Stimulated activated naive CD8-positive, alpha-beta T cell treated with anti-CD3 and anti-CD28 coated beads, Interleukin-15, amount 100 ng/mL, for 72 hours (primary cell): ENCODE measurements at regions not wholly inside any gene's neighbourhood (a gene's known extent, or its start where the extent isn't known, plus 50 kb on each side); places are given as distances from the start of the nearest gene placed in this dataset.

Source experiments
- ATAC-seq: fragments of 150-1000 bp; cut with Tn5 transposase; 2 replicates; pipeline ENCODE4 v1.10.0; 2021; ENCODE audit warnings: mild to moderate bottlenecking, moderate library complexity
- DNase-seq, 2 donors: peaks; one replicate each; pipeline ENCODE4 v3.0.0; 2021 to 2022
- H3K27ac Mint-ChIP-seq, 2 donors: one replicate each; pipeline ENCODE4 v1.8.0; 2022; ENCODE audit warnings: mild to moderate bottlenecking in 2 of 2, mixed read lengths in 2 of 2, moderate library complexity in 2 of 2
- H3K27me3 Mint-ChIP-seq: one replicate; pipeline ENCODE4 v1.8.0; 2022; ENCODE audit warnings: mixed read lengths
- H3K4me1 Mint-ChIP-seq: one replicate; pipeline ENCODE4 v1.8.0; 2022; ENCODE audit warnings: mild to moderate bottlenecking, mixed read lengths
- H3K4me3 Mint-ChIP-seq, 2 donors: one replicate each; pipeline ENCODE4 v1.8.0; 2022; ENCODE audit warnings: mild to moderate bottlenecking in 2 of 2, mixed read lengths in 2 of 2, moderate library complexity in 1 of 2
- H3K9me3 Mint-ChIP-seq, 2 donors: one replicate each; pipeline ENCODE4 v1.8.0; 2022; ENCODE audit warnings: mixed read lengths in 2 of 2

GRCh38 chr12:91396293-91396692 is 213.7 kb upstream of the DCN start:
- H3K4me3 Mint-ChIP-seq: no peak overlapping the region
- peaks cover 4 to 9% of the 10 kb centered on the region in 2 donors for H3K9me3 Mint-ChIP-seq

DNA sequence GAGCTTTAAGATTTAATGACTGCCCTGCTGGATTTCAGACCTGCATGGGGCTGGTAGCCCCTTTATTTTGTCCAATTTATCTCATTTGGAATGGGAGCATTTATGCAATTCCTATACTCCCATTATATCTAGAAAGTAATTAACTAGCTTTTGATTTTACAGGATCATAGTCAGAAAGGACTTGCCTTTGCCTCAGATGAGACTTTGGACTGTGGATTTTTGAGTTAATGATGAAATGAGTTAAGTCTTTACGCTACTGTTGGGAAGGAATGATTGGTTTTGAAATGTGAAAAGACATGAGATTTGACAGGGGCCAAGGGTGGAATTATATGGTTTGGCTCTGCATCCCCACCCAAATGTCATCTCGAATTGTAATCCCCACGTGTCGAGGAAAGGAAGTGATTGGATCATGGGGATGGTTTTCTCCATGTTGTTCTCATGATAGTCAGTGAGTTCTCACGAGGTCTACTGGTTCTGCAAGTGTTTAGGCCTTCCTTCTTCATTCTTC is 213.1 kb upstream of the DCN start:
- Mint-ChIP-seq H3K9me3 (peaks cover 6 to 12% of the 10 kb centered on the region in 2 donors), H3K4me1 (peaks cover 13% of the 10 kb centered on the region), H3K27me3 (no peaks in the 10 kb centered on the region), H3K4me3 (no peak overlapping the region), H3K27ac (no peak overlapping the region)
- no peak for DNase-seq
- no peak for ATAC-seq

More at GRCh38 chr12:91396293-91396692, 213.7 kb upstream of the DCN start:
- Mint-ChIP-seq H3K27ac (no peak overlapping the region), H3K27me3 (no peaks in the 10 kb centered on the region), H3K4me1 (peaks cover 13% of the 10 kb centered on the region)
- no peak for ATAC-seq
- no peak for DNase-seq

GRCh38 chr12:91394903-91395302 is 212.3 kb upstream of the DCN start:
- Mint-ChIP-seq H3K4me3 (no peak overlapping the region), H3K27ac (no peak overlapping the region), H3K4me1 (peaks cover 13% of the 10 kb centered on the region), H3K27me3 (no peaks in the 10 kb centered on the region), H3K9me3 (peaks cover 9 to 17% of the 10 kb centered on the region in 2 donors)
- ATAC-seq (no peak), DNase-seq (no peak)

DNA sequence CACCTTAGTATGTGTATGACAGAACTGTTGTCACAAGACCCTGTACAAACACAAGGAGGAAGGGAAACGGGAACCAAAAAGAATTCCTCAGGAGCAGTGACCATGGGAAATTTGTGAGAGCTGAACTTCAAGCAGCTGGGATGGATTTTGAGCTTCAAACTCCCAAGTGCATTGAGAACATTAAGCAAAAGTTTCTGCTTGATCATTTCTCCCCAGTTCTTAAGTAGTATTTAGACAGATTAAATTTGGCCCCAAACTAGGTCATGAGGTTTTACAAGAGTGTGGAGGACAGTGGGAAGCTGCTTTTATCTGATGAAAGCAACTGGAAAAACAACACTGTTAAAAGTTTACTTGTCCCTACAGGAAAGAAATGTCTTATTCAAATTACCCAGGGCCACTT is 206.0 kb upstream of the DCN start:
- DNase-seq (no peak), ATAC-seq (no peak)
- Mint-ChIP-seq H3K4me1 (no peaks in the 10 kb centered on the region), H3K4me3 (no peak overlapping the region), H3K27ac (no peak overlapping the region), H3K27me3 (no peaks in the 10 kb centered on the region), H3K9me3 (peaks cover 8 to 9% of the 10 kb centered on the region in 2 donors)

- no peak overlapping the region for H3K4me3 Mint-ChIP-seq
- no peak for ATAC-seq
Observed at GRCh38 chr12:91387461-91388134, 205.0 kb upstream of the DCN start.

GRCh38 chr12:91384806-91385205 is 202.2 kb upstream of the DCN start:
- Mint-ChIP-seq H3K4me3 (no peak overlapping the region), H3K4me1 (peaks cover 10% of the 10 kb centered on the region), H3K27ac (no peak overlapping the region), H3K9me3 (no peaks in the 10 kb centered on the region), H3K27me3 (no peaks in the 10 kb centered on the region)
- ATAC-seq (no peak), DNase-seq (no peak)

More at GRCh38 chr12:91387461-91388134, 205.0 kb upstream of the DCN start:
- Mint-ChIP-seq H3K9me3 (peaks cover 5 to 8% of the 10 kb centered on the region in 2 donors), H3K4me1 (no peaks in the 10 kb centered on the region), H3K27ac (no peak overlapping the region), H3K27me3 (no peaks in the 10 kb centered on the region)
- DNase-seq: no peak

- Mint-ChIP-seq H3K9me3 (no peaks in the 10 kb centered on the region), H3K4me1 (peaks cover 10% of the 10 kb centered on the region), H3K4me3 (no peak overlapping the region), H3K27me3 (no peaks in the 10 kb centered on the region), H3K27ac (no peak overlapping the region)
- ATAC-seq (no peak), DNase-seq (no peak)
Observed at GRCh38 chr12:91384366-91384765, 201.7 kb upstream of the DCN start.

DNA sequence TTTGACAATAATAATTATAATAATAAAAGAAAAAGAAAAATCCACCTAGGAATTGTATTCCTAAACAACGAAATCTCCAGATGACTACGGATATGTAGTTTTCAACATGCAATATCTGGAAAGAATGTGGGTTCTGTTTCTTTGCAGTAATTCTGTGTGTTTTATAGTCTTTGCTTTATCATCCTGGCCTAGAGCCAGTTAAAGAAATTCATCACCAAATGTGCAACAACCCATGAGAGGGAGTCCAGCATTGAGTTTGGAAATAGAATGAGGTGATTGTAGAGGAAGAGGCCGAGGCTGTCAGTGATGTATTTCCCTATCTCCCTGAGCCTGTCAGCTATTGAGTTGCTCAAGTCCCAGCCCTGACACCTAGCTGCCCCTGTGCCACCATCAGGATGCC is 200.5 kb upstream of the DCN start:
- Mint-ChIP-seq H3K9me3 (no peaks in the 10 kb centered on the region), H3K4me1 (peaks cover 10% of the 10 kb centered on the region), H3K4me3 (no peak overlapping the region), H3K27ac (no peak overlapping the region), H3K27me3 (peaks cover 9% of the 10 kb centered on the region)
- DNase-seq (no peak), ATAC-seq (no peak)

GRCh38 chr12:91382081-91382543 is 199.5 kb upstream of the DCN start:
- H3K4me1 Mint-ChIP-seq: peaks cover 10% of the 10 kb centered on the region
- H3K4me3 Mint-ChIP-seq: peak overlapping the region; percentile 86 to 96
- DNase-seq (peak; percentile 76 to 82), ATAC-seq (peak; percentile 84)
- no peaks in the 10 kb centered on the region for H3K9me3 Mint-ChIP-seq
- peak overlapping the region; percentile 54 to 83 for H3K27ac Mint-ChIP-seq
- H3K27me3 Mint-ChIP-seq: peaks cover 9% of the 10 kb centered on the region

DNA sequence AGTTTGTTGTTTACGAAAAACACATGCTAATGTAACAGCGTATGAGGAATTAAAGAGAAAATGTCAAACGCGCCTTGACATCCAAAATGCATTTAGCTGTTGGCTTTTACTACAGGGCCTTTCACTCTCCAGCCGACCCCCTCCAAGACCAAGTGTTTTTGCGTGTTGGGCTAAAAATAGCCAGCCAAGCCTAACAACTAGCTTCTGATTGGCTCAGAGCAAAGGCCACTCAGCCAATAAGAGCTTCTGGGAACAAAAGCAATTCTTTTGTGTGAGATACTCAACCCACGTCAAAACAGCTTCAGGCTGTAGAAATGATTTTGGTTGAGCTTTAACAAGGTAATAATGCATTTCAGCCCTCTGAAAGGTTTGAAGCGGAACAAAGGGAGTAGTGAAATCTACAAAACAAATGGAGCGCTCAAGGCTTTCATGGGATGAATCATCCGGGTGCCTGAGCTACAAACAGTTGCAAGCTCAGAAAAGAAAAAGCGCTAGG is 198.7 kb upstream of the DCN start:
- ATAC-seq (peak; percentile 54), DNase-seq (peak; percentile 4 to 17)
- H3K27ac Mint-ChIP-seq: peak overlapping the region in 1 of 2 donors; percentile 87

GRCh38 chr12:91380631-91381030 is 198.0 kb upstream of the DCN start:
- H3K9me3 Mint-ChIP-seq: no peaks in the 10 kb centered on the region
- peaks cover 9% of the 10 kb centered on the region for H3K27me3 Mint-ChIP-seq
- ATAC-seq (no peak), DNase-seq (no peak)
- peaks cover 10% of the 10 kb centered on the region for H3K4me1 Mint-ChIP-seq
- no peak overlapping the region for H3K27ac Mint-ChIP-seq
- H3K4me3 Mint-ChIP-seq: no peak overlapping the region

More for the DNA sequence above, 198.7 kb upstream of the DCN start:
- Mint-ChIP-seq H3K9me3 (no peaks in the 10 kb centered on the region), H3K4me1 (peaks cover 10% of the 10 kb centered on the region), H3K27me3 (peaks cover 9% of the 10 kb centered on the region), H3K4me3 (peak overlapping the region; percentile 86 to 96)

GRCh38 chr12:91379051-91379775 is 196.6 kb upstream of the DCN start:
- H3K9me3 Mint-ChIP-seq: no peaks in the 10 kb centered on the region
- H3K27me3 Mint-ChIP-seq: peaks cover 9% of the 10 kb centered on the region
- no peak overlapping the region for H3K27ac Mint-ChIP-seq
- ATAC-seq (no peak), DNase-seq (no peak)
- peaks cover 10% of the 10 kb centered on the region for H3K4me1 Mint-ChIP-seq
- no peak overlapping the region for H3K4me3 Mint-ChIP-seq

DNA sequence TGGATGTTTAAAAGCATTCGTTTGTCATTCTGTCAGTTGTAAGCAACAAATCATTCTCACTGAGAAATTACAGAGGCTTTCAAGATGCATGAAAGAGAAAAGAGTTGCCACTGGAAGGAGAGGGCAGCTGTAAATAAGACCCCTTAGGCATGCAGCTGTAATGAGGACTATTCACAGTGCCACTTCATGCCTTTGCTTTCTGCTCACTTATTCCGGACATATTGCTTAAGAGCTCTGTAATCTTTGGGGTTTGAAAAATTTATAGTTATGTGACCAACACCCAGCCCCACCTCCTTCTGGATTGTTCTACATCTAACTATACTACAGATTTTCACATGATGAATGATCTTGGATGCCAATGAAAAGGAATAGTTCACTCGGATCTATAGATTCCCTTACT is 194.8 kb upstream of the DCN start:
- peaks cover 9% of the 10 kb centered on the region for H3K27me3 Mint-ChIP-seq
- peaks cover 10% of the 10 kb centered on the region for H3K4me1 Mint-ChIP-seq
- H3K4me3 Mint-ChIP-seq: no peak overlapping the region
- no peak overlapping the region for H3K27ac Mint-ChIP-seq
- ATAC-seq (no peak), DNase-seq (no peak)
- no peaks in the 10 kb centered on the region for H3K9me3 Mint-ChIP-seq

GRCh38 chr12:91373086-91373485 is 190.5 kb upstream of the DCN start:
- Mint-ChIP-seq H3K4me3 (no peak overlapping the region), H3K27me3 (no peaks in the 10 kb centered on the region), H3K27ac (no peak overlapping the region), H3K9me3 (no peaks in the 10 kb centered on the region), H3K4me1 (no peaks in the 10 kb centered on the region)
- no peak for ATAC-seq
- DNase-seq: no peak

DNA sequence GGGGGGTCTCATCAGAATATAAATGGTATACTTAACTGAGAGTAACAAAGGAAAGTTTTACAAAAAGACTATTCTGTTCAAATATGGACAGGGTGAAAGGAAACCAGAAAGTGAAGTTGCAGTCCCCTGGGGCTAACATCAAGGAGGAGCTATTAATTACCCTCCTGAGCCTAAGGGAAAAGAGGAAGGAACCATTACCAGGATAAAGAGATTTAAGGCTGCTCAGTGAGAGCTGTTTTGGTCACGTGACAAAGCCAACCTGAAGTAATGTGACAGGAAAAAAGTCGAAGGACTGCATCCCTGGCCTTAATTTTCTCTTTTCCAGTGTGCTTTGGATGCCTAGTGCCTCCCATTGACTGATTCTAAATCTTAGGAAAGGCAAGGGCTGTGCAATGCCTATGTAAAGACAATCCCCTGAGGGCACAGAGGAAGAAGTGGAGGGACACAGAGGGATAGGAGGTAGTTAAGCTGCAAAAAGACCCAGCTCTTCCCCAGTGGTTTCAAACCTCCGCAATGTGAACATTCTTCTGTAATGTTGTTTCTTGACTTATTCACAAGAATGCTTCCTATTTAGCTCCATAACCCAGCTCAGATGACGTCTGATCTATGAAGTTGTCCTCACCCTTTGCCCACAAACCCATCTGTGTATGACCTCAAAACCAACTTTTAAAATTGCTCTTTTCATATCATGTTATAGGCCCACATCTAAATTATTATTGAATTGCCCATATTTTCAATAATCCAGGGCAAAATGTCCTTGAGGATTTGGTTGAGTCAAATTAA is 187.7 kb upstream of the DCN start:
- Mint-ChIP-seq H3K4me3 (no peak overlapping the region), H3K27ac (no peak overlapping the region), H3K4me1 (no peaks in the 10 kb centered on the region), H3K9me3 (no peaks in the 10 kb centered on the region), H3K27me3 (no peaks in the 10 kb centered on the region)
- no peak for ATAC-seq
- no peak for DNase-seq
